ENCODE measurements at regions not wholly inside any gene's neighbourhood (a gene's known extent, or its start where the extent isn't known, plus 50 kb on each side); places are given as distances from the start of the nearest gene placed in this dataset.

GRCh38 chr18:73283788-73284187 is 416.0 kb upstream of the NETO1 start:
- intact Hi-C loops (cut with micrococcal nuclease) = no loop called here
- Histone ChIP-seq H3K9ac (ENCODE audit: low read length) (no peak overlapping the region), H3K4me3 (replicated peaks in 1 of 2; ENCODE audit: low read depth in 1 of 2, low read length in 2 of 2) (no peak overlapping the region), H3K4me1 (ENCODE audit: control insufficient read depth in 1 of 2, insufficient read depth in 2 of 2, low read length in 2 of 2) (no peaks in the 10 kb centered on the region), H3K9me2 (ENCODE audit: insufficient read depth) (no peaks in the 10 kb centered on the region), H3K79me2 (ENCODE audit: insufficient read depth, low read length) (no peaks in the 10 kb centered on the region), H3K36me3 (ENCODE audit: control insufficient read depth in 1 of 2, insufficient read depth in 2 of 2, low read length in 2 of 2) (no peaks in the 10 kb centered on the region), H3K27me3 (ENCODE audit: insufficient read depth, low read length) (no peaks in the 10 kb centered on the region), H4K20me1 (ENCODE audit: insufficient read depth) (no peaks in the 10 kb centered on the region), H2AFZ (ENCODE audit: low read depth, low read length, poor library complexity, severe bottlenecking) (no peak overlapping the region), H3K9me3 (ENCODE audit: control insufficient read depth in 1 of 2, insufficient read depth in 1 of 2, low read depth in 1 of 2, low read length in 2 of 2) (peaks cover 6 to 17% of the 10 kb centered on the region in 2 experiments; a peak in 2 of 4 replicates), H3K4me2 (ENCODE audit: low read length) (no peak overlapping the region), H3K27ac (ENCODE audit: low read depth, low read length) (no peak overlapping the region)
- ChIA-PET CTCF (no interaction called here), POLR2A (no interaction called here), RAD21 (ENCODE audit: low non-redundant PET in 1 of 2, low total read pairs in 2 of 2, uncharacterized antibody in 2 of 2, unreplicated experiment in 2 of 2) (no interaction called here)
- ATAC-seq (no peak), DNase-seq (ENCODE audit: low read depth, low spot score) (no peak)
- TF ChIP-seq TCF7L2 (IDR thresholded peaks at IDR 0.05; ENCODE audit: borderline replicate concordance, extremely low read depth, insufficient read depth, insufficient read length) = no peak
- no peak for TF ChIP-seq EGR1 (IDR thresholded peaks at IDR 0.05; ENCODE audit: low read depth)
- no peak for TF ChIP-seq YY1 (IDR thresholded peaks at IDR 0.05; ENCODE audit: extremely low read depth, insufficient replicate concordance, low read depth, low read length)
- TF ChIP-seq EZH2 (IDR thresholded peaks at IDR 0.05) = no peak
- no peak for TF ChIP-seq REST (IDR thresholded peaks at IDR 0.05; ENCODE audit: low read depth)
- TF ChIP-seq ZBTB33 (IDR thresholded peaks at IDR 0.05; ENCODE audit: extremely low read depth, insufficient replicate concordance, low read length) = no peak
- TF ChIP-seq POLR2A (IDR thresholded peaks at IDR 0.05; ENCODE audit: borderline replicate concordance, extremely low read depth, insufficient read depth, insufficient read length) = no peak
- no peak for TF ChIP-seq ELF1 (IDR thresholded peaks at IDR 0.05; ENCODE audit: borderline replicate concordance, low read depth)
- no peak for TF ChIP-seq SRF (IDR thresholded peaks at IDR 0.05; ENCODE audit: low read depth)
- TF ChIP-seq SIN3A (IDR thresholded peaks at IDR 0.05; ENCODE audit: low read depth) = no peak
- no peak for TF ChIP-seq ZNF274 (IDR thresholded peaks at IDR 0.05; ENCODE audit: low read depth, low read length)
- TF ChIP-seq CBX3 (IDR thresholded peaks at IDR 0.05; ENCODE audit: low read depth) = no peak
- TF ChIP-seq SP1 (IDR thresholded peaks at IDR 0.05; ENCODE audit: low read depth) = no peak
- no peak for TF ChIP-seq POLR2AphosphoS5 (IDR thresholded peaks at IDR 0.05; ENCODE audit: low read depth, low read length)
- no peak for TF ChIP-seq FOSL1 (IDR thresholded peaks at IDR 0.05; ENCODE audit: low read depth)
- no peak for TF ChIP-seq ATF3 (IDR thresholded peaks at IDR 0.05)
- TF ChIP-seq ZFX (IDR thresholded peaks at IDR 0.05) = no peak
- TF ChIP-seq CTCF (IDR thresholded peaks at IDR 0.05 in 2 of 3, conservative IDR thresholded peaks at IDR 0.05 in 1 of 3; ENCODE audit: borderline replicate concordance in 1 of 3, insufficient read depth in 1 of 3, low read depth in 2 of 3, low read length in 2 of 3) = no peak
- no peak for TF ChIP-seq EZH2phosphoT487 (IDR thresholded peaks at IDR 0.05; ENCODE audit: borderline replicate concordance)
- BruUV-seq (replicated peaks) = no TSS peak
